Tibial artery (tissue), 4 donors: ENCODE measurements at regions not wholly inside any gene's neighbourhood (a gene's known extent, or its start where the extent isn't known, plus 50 kb on each side); places are given as distances from the start of the nearest gene placed in this dataset.

Experiments used
- DNase-seq, 2 donors: peaks; one replicate each; pipeline ENCODE4 v3.0.0-alpha.2; 2019
- H3K27ac ChIP-seq, 2 donors: fragments of 200-600 bp; sonication (generic) in 1 of 2; 1 replicate in 1 of 2; 2 replicates in 1 of 2; pipeline ENCODE4 v1.5.1; 2018 to 2019; ENCODE audit warnings: mild to moderate bottlenecking in 1 of 2
- H3K27me3 ChIP-seq, 2 donors: fragments of 200-600 bp; sonication (generic) in 1 of 2; one replicate each; pipeline versions ENCODE4 v1.5.1 to v1.6.0; 2016 to 2019
- H3K36me3 ChIP-seq, 3 donors: fragments of 200-600 bp; sonication (generic) in 2 of 3; one replicate each; pipeline ENCODE4 v1.5.1; 2016 to 2019; ENCODE audit warnings: mild to moderate bottlenecking in 2 of 3
- H3K4me1 ChIP-seq, 4 donors: fragments of 200-600 bp; sonication (generic) in 2 of 4; 1 replicate in 3 of 4; 2 replicates in 1 of 4; pipeline ENCODE4 v1.5.1; 2016 to 2019
- H3K4me3 ChIP-seq, 2 donors: fragments of 200-600 bp; sonication (generic) in 1 of 2; 1 replicate in 1 of 2; 2 replicates in 1 of 2; pipeline ENCODE4 v1.5.1; 2018 to 2019; ENCODE audit warnings: mild to moderate bottlenecking in 2 of 2
- H3K9me3 ChIP-seq, 3 donors: fragments of 200-600 bp; sonication (generic) in 1 of 3; one replicate each; pipeline ENCODE4 v1.5.1; 2016 to 2019
- CTCF ChIP-seq, 2 experiments: fragments of 200-600 bp in 1 of 2; fragments of 450-650 bp in 1 of 2; IDR thresholded peaks; one replicate each; pipeline ENCODE4 v1.5.1; 2017 to 2019; ENCODE audit warnings: antibody characterized with exemption in 2 of 2, mild to moderate bottlenecking in 1 of 2, moderate library complexity in 1 of 2
- intact Hi-C: fragments of 100-400 bp; cut with DNase I; formaldehyde crosslinking; loops from one replicate; pipeline ENCODE4 v1.15.0; 2023; ENCODE audit warnings: low total_unique reads

GRCh38 chr3:81390796-81391195 is 370.6 kb downstream of the GBE1 start:
- no peak for TF ChIP-seq CTCF (IDR thresholded peaks at IDR 0.05)
- H3K4me1 ChIP-seq, result no peaks in the 10 kb centered on the region
- H3K9me3 ChIP-seq, result no peaks in the 10 kb centered on the region
- H3K36me3 ChIP-seq, result no peaks in the 10 kb centered on the region
- no peak for DNase-seq
- H3K4me3 ChIP-seq, result no peak overlapping the region
- no peaks in the 10 kb centered on the region for H3K27me3 ChIP-seq
- H3K27ac ChIP-seq, result no peak overlapping the region
- intact Hi-C loops, result no loop called here

GRCh38 chr3:81388191-81388590 is 373.3 kb downstream of the GBE1 start:
- no peak for TF ChIP-seq CTCF (IDR thresholded peaks at IDR 0.05)
- intact Hi-C loops, result no loop called here
- H3K4me1 ChIP-seq, result no peaks in the 10 kb centered on the region

GRCh38 chr3:81382470-81382869 is 379.0 kb downstream of the GBE1 start:
- no peak overlapping the region for H3K27ac ChIP-seq
- TF ChIP-seq CTCF (IDR thresholded peaks at IDR 0.05), result no peak
- DNase-seq, result no peak
- intact Hi-C loops, result no loop called here
- no peaks in the 10 kb centered on the region for H3K4me1 ChIP-seq
- H3K9me3 ChIP-seq, result no peaks in the 10 kb centered on the region
- no peaks in the 10 kb centered on the region for H3K27me3 ChIP-seq
- H3K4me3 ChIP-seq, result no peak overlapping the region
- H3K36me3 ChIP-seq, result no peaks in the 10 kb centered on the region

More at GRCh38 chr3:81388191-81388590, 373.3 kb downstream of the GBE1 start:
- H3K27ac ChIP-seq, result no peak overlapping the region
- no peaks in the 10 kb centered on the region for H3K27me3 ChIP-seq
- H3K36me3 ChIP-seq, result no peaks in the 10 kb centered on the region
- no peak for DNase-seq
- no peak overlapping the region for H3K4me3 ChIP-seq
- no peaks in the 10 kb centered on the region for H3K9me3 ChIP-seq

- H3K9me3 ChIP-seq, result no peaks in the 10 kb centered on the region
- H3K27ac ChIP-seq, result no peak overlapping the region
- no peak for TF ChIP-seq CTCF (IDR thresholded peaks at IDR 0.05)
- H3K27me3 ChIP-seq, result no peaks in the 10 kb centered on the region
- intact Hi-C loops, result no loop called here
- H3K36me3 ChIP-seq, result no peaks in the 10 kb centered on the region
- DNase-seq, result no peak
- no peaks in the 10 kb centered on the region for H3K4me1 ChIP-seq
- H3K4me3 ChIP-seq, result no peak overlapping the region
Measured at GRCh38 chr3:81380234-81380633, 381.2 kb downstream of the GBE1 start.

GRCh38 chr3:81378552-81379293 is 382.7 kb downstream of the GBE1 start:
- intact Hi-C loops, result loop anchor here (2.0 kb wide), 1 partner anchor 54 kb away; no protein-coding TSS in a partner anchor
- Histone ChIP-seq H3K4me1 (no peaks in the 10 kb centered on the region), H3K27ac (no peak overlapping the region), H3K36me3 (no peaks in the 10 kb centered on the region), H3K9me3 (no peaks in the 10 kb centered on the region), H3K27me3 (no peaks in the 10 kb centered on the region), H3K4me3 (no peak overlapping the region)
- DNase-seq, result no peak
- no peak for TF ChIP-seq CTCF (IDR thresholded peaks at IDR 0.05)
